Stimulated activated CD8-positive, alpha-beta memory T cell treated with anti-CD3 and anti-CD28 coated beads, Interleukin-7, amount 100 ng/mL, for 4 hours (primary cell): ENCODE measurements at regions not wholly inside any gene's neighbourhood (a gene's known extent, or its start where the extent isn't known, plus 50 kb on each side); places are given as distances from the start of the nearest gene placed in this dataset.

Experiments
- DNase-seq, 2 donors: peaks; one replicate each; pipeline ENCODE4 v3.0.0-alpha.2; 2020; ENCODE audit warnings: low read depth in 2 of 2

DNA sequence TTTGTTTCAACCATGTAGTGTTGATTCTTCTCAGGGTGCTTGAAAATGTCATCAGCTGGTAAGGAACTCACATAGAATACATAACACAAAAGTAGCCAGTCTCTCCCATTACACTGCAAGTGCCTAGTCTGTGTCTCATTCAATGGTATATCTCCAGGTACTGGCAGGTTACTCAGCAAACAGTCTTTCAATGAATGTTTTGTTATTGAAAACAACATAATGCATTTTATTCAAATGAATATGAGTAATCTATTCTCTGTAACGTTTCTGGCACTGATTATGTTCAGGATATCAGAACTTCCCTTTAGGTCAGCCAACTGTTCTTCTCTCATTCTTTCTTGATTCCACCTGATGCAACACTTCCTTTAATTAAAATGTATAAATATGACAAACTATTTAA is 68.0 kb upstream of the SLITRK1 start:
- no peak for DNase-seq

DNA sequence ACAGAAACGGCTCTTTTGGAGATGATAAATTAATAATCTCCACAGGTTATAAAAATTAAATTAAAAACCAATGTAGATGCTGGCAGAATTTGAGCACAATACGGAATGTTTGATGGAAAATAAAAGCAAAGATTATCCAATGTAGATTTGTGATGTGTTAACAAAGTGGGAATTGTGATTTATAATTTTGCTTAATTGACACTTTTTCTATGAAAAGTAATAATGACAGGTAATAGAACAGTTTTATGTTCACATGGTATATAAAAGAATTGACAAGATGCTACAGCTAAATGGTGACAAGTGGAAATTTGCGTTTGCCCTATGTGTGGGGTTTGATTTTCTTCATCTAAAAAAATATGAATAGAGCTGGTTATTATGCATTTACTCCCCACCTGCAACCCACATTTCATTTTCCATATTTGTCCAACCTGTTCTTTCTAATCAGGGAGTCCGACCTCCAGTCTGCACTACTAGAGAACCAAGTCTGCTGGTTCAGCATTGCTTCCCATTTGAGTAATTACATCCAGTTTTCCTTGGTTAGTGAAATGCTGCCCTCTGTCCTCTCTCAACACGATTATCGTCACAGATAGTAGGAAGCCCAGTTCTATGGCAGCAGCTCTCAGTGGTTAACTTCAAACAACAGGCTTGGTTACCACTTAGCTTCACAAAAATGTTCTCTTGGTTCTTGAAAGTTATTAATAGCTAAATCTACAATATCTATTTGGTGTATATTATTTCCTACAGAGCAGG is 61.4 kb upstream of the SLITRK1 start:
- no peak for DNase-seq

DNA sequence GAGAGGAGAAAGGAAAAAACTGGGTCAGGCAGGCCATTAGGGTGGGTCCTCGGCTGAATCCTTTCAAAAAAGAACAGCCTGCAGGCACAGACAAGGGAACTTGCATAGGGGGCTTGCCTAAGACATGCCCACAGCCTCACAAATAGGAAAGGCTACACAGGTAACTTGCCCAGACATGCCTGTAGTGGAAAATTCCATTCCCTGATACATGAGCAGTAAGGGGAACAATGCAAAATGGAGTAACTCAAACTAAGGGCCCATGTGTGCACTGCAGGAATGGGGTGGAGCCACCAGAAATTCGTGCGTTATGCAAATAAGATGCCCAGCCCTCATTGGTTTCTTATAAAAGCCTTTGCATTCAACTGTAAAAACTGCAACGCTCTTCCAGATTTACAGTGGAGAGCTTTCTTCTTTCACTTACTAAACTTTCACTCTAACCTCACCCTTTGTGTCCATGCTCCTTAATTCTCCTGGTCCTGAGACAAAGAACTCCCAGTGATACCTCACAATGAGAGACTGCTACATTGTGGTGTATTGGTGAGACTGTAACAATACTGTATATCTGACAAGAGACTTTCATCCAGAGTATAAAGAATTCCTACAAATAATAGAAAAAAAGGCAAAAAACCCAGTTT is 59.5 kb upstream of the SLITRK1 start:
- no peak for DNase-seq

DNA sequence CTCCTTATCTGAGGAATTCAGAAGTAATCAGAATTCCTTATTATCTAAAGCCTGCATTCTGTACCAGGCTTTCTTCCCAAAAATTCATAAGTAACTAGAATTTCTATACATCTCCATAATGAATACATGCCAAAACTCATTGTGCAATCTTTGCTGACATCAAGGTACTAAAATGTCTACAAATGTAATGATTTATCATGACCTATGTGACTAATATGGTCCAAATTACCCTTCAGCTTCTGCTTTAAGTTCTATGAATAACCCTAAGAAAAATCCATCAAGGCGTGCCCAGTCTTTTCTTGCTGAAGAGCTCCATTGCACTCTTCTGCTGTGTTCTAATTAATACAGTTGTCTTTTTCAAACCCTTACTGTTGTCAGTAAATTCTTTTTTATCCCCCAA is 58.5 kb upstream of the SLITRK1 start:
- DNase-seq = no peak

DNA sequence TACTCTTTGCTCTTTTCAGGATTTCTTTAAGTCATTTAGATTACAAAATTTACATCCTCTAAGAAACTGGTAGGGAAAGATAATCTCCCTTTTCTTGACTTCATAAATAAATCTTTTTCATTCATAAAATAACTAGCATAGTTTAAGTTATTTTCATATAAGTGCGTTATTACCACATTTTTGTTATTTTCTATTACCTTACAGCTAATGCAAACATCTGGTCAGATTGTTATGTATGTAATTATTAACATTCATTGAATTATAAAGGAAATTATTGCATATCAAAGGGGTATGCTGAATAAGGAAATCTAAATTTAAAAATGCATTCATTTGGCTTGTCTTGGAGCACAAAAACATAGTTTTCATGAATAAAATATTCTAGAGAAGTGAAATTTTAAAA is 55.3 kb upstream of the SLITRK1 start:
- no peak for DNase-seq

DNA sequence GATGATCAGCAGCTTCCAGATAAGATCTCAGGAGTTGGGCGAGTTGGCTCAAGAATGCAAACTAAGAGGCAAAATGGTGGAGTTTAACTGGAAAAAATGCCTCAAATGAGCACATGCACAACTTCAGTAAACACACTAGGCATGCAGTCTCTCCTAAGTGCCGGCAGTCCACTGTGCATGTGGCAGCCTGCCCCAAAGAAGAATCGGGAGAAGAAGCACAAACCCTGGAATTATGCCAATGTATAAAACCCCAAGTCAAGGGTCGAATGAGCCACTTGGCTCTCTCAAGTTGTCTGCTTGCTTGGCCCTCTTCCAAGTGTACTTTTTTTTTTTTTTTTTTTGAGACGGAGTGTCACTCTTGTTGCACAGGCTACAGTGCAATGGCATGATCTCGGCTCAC is 53.3 kb upstream of the SLITRK1 start:
- DNase-seq = no peak
